K562 (cell line): ENCODE measurements at regions not wholly inside any gene's neighbourhood (a gene's known extent, or its start where the extent isn't known, plus 50 kb on each side); places are given as distances from the start of the nearest gene placed in this dataset.
"Not testable (repeated sequence)": the region's sequence is repeated elsewhere in the genome, so short reads cannot be mapped to it uniquely, and the experiment has no call there.

Source experiments
- ATAC-seq: fragments of 200-7000 bp; cut with Tn5 transposase; 3 replicates; pipeline ENCODE4 v1.9.1; 2020; ENCODE audit warnings: moderate library complexity
- BruUV-seq: library from RNA; stranded (reverse); fragments of 400-500 nt; replicated peaks from 2 replicates; lab custom pipeline; 2021; lab: Mats Ljungman, UMichigan
- CTCF ChIA-PET: fragments of 300-600 bp; formaldehyde crosslinking; extraction: SDS; loops from one replicate; lab custom pipeline; 2021; ENCODE audit warnings: low intra/inter-chr PET ratio; lab: Yijun Ruan, JAX
- POLR2A ChIA-PET: fragments of 300-600, 350-650 bp; sonication (Branson Sonifier 250); formaldehyde crosslinking; extraction: SDS; loops from one replicate; lab custom pipeline; 2021; ENCODE audit warnings: antibody characterized with exemption, inconsistent platforms; lab: Yijun Ruan, JAX
- DNase-seq, 4 experiments: peaks; one replicate each; pipeline versions ENCODE4 v3.0.0 to v3.0.0-alpha.2; 2011 to 2018; ENCODE audit warnings: low spot score in 3 of 4, mixed read lengths in 3 of 4; ENCODE audit errors: extremely low read depth in 1 of 4
- FAIRE-seq: peaks from 2 replicates; lab custom pipeline; 2011; peaks lifted over from hg19 to GRCh38; lab: Jason Lieb, UNC
- H2AFZ ChIP-seq: 2 replicates; pipeline ENCODE4 v1.6.0; 2011; ENCODE audit warnings: low read depth, low read length, control low read depth, inconsistent platforms
- H3K27ac ChIP-seq: fragments of 200-600 bp; 3 replicates; pipeline ENCODE4 v1.8.0; 2011; ENCODE audit warnings: low read depth, mild to moderate bottlenecking, control low read depth, inconsistent platforms, low read length, moderate library complexity, mixed read lengths; ENCODE audit errors: extremely low read depth
- H3K27me3 ChIP-seq, 2 experiments: fragments of 300-600 bp in 1 of 2; 2 replicates in 1 of 2; 3 replicates in 1 of 2; pipeline versions ENCODE4 v1.6.0 to v1.8.0; 2011; ENCODE audit warnings: inconsistent platforms in 2 of 2, low read length in 2 of 2, mild to moderate bottlenecking in 1 of 2, mixed read lengths in 1 of 2, moderate library complexity in 1 of 2; ENCODE audit not compliant: control insufficient read depth in 2 of 2, insufficient read depth in 2 of 2
- H3K36me3 ChIP-seq: fragments of 300-600 bp; 3 replicates; pipeline ENCODE4 v1.8.0; 2011; ENCODE audit warnings: mild to moderate bottlenecking, low read length, inconsistent platforms; ENCODE audit not compliant: control insufficient read depth, insufficient read depth
- H3K4me1 ChIP-seq, 2 experiments: fragments of 200-600 bp in 1 of 2; replicated peaks in 1 of 2; 2 replicates in 1 of 2; 3 replicates in 1 of 2; pipeline versions ENCODE4 v1.5.1 to v1.8.0; 2011; ENCODE audit warnings: inconsistent platforms in 2 of 2, low read length in 2 of 2, mild to moderate bottlenecking in 1 of 2, mixed read lengths in 1 of 2, moderate library complexity in 1 of 2; ENCODE audit not compliant: control insufficient read depth in 2 of 2, insufficient read depth in 2 of 2
- H3K4me2 ChIP-seq: 2 replicates; pipeline ENCODE4 v1.6.1; 2011; ENCODE audit warnings: low read length, control low read depth, inconsistent platforms, mixed read lengths; ENCODE audit not compliant: insufficient read depth
- H3K4me3 ChIP-seq: fragments of 200-600 bp; sonication (generic), shearing (Covaris generic); 2 replicates; pipeline ENCODE4 v1.5.1; 2016; ENCODE audit warnings: control low read depth, inconsistent platforms
- H3K79me2 ChIP-seq: fragments of 200-600 bp; 3 replicates; pipeline ENCODE4 v1.8.0; 2011; ENCODE audit warnings: low read length, inconsistent platforms; ENCODE audit not compliant: control insufficient read depth, insufficient read depth
- H3K9ac ChIP-seq, 2 experiments: 2 replicates each; pipeline versions ENCODE4 v1.6.0 to v1.6.1; 2011; ENCODE audit warnings: low read depth in 2 of 2, low read length in 2 of 2, control low read depth in 1 of 2, inconsistent platforms in 1 of 2, mild to moderate bottlenecking in 1 of 2, mixed read lengths in 1 of 2; ENCODE audit not compliant: insufficient read depth in 1 of 2
- H3K9me1 ChIP-seq: one replicate; pipeline ENCODE4 v1.6.0; 2011; ENCODE audit warnings: inconsistent platforms, mild to moderate bottlenecking, low read length, moderate library complexity; ENCODE audit not compliant: control insufficient read depth, insufficient read depth
- H3K9me3 ChIP-seq: replicated peaks from 2 replicates; pipeline ENCODE4 v1.5.1; 2011; ENCODE audit warnings: low read depth, low read length, inconsistent platforms; ENCODE audit not compliant: control insufficient read depth, insufficient read depth
- H4K20me1 ChIP-seq: replicated peaks from 2 replicates; pipeline ENCODE4 v1.6.1; 2011; ENCODE audit warnings: low read length, inconsistent platforms, mixed read lengths; ENCODE audit not compliant: control insufficient read depth, insufficient read depth
- BRD4 ChIP-seq: fragments of 200-600 bp; sonication (generic); IDR thresholded peaks from 2 replicates; pipeline ENCODE4 v1.6.1; 2017; ENCODE audit warnings: inconsistent platforms
- ETV1 ChIP-seq: fragments of 450-650 bp; conservative IDR thresholded peaks from 2 replicates; pipeline ENCODE4 v1.6.1; 2016; ENCODE audit warnings: missing genetic modification characterization, control low read depth, low read depth, missing compliant biosample characterization
- NRF1 ChIP-seq, 2 experiments: fragments of 450-650 bp; IDR thresholded peaks in 1 of 2; conservative IDR thresholded peaks in 1 of 2; 2 replicates each; pipeline ENCODE4 v1.6.1; 2014; ENCODE audit warnings: mild to moderate bottlenecking in 2 of 2
- WHSC1 ChIP-seq: IDR thresholded peaks from one replicate; pipeline ENCODE4 v1.6.1; 2012; ENCODE audit warnings: low read length, control low read depth, inconsistent platforms
- WGBS: fragments of 100-300 bp; shearing (Covaris generic); methylation state at CpG from one replicate; pipeline ENCODE4 v1.1.6; 2016; ENCODE audit warnings: low coverage, mixed read lengths; ENCODE audit not compliant: insufficient coverage; ENCODE audit errors: missing lambda C conversion rate; 5-methylcytosine and 5-hydroxymethylcytosine counted together
- in situ Hi-C: fragments of 300-500 bp; cut with MboI; formaldehyde crosslinking; loops from 4 replicates; pipeline ENCODE4 v1.15.0; 2018; ENCODE audit warnings: inconsistent platforms, mixed read lengths
- intact Hi-C: fragments of 100-400 bp; cut with micrococcal nuclease; formaldehyde crosslinking; loops from 2 replicates; pipeline ENCODE4 v1.14.2; 2022
- TF ChIP-seq, protein P1 (sequence below): fragments of 250-450 bp; sonication (Bioruptor Pico); IDR thresholded peaks from 2 replicates; pipeline ENCODE4 v1.5.0; 2020; ENCODE audit warnings: mild to moderate bottlenecking, borderline replicate concordance
- TF ChIP-seq, protein P2 (sequence below): fragments of 250-450 bp; sonication (Bioruptor Pico); IDR thresholded peaks from 2 replicates; pipeline ENCODE4 v1.4.0; 2020; ENCODE audit warnings: mild to moderate bottlenecking, moderate library complexity
- TF ChIP-seq, protein P3 (sequence below): sonication (generic); formaldehyde crosslinking; IDR thresholded peaks from 2 replicates; pipeline ENCODE4 v1.8.0; 2022; ENCODE audit warnings: mild to moderate bottlenecking, low read depth, missing genetic modification reagents

DNA sequence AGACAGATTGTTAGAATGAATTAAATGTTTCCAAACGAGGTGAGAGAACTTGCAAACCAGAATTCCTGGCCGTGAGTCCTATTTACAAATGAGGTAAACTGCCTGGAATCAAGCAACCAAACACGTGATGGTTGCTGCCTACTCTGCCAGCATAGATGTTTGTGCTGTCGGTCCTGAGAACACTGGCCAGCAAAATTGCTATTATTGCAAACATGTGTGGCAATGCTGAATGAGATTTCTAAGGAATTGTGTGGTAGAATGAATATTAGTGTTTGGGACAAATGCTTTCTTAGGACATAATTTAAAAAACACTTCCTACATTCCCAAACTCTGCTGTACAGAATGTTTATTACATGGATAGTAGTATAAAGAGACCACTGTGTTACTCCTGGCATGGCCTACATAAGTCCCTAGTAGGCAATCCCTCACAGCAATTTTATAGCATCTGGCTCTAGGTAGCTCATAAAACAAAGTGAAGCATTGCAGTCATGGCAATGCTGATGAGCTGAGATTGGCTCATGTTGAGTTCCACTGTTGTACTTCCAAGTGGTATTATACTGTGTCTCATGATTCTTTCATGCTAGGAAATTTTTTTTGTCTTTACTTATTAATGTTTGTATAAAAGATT, 605.2 kb upstream of the EPHA5 start (continued):
- TF ChIP-seq, protein P1, sequence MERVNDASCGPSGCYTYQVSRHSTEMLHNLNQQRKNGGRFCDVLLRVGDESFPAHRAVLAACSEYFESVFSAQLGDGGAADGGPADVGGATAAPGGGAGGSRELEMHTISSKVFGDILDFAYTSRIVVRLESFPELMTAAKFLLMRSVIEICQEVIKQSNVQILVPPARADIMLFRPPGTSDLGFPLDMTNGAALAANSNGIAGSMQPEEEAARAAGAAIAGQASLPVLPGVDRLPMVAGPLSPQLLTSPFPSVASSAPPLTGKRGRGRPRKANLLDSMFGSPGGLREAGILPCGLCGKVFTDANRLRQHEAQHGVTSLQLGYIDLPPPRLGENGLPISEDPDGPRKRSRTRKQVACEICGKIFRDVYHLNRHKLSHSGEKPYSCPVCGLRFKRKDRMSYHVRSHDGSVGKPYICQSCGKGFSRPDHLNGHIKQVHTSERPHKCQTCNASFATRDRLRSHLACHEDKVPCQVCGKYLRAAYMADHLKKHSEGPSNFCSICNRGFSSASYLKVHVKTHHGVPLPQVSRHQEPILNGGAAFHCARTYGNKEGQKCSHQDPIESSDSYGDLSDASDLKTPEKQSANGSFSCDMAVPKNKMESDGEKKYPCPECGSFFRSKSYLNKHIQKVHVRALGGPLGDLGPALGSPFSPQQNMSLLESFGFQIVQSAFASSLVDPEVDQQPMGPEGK (CRISPR knock-in tag): no peak

DNA sequence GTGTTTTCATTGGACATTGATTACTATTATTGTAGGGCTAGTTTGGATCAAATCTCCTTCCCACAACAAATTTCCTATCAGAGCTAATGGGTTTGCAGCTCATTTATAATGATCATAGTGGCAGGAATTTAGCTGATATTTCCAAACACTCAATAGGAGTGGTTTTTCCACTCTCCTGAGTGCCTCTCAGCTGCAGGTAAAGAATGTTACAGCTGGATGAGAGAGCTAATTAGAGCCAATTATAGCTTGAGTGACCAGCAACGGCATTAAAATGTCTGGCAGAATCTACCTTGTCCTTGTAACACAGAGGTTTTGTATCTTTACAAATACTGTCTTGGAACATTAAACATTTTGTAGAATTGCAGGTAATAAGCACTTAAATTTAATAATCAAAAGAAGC, 602.8 kb upstream of the EPHA5 start:
- intact Hi-C loops: no loop called here
- H3K9ac ChIP-seq: no peak overlapping the region
- H2AFZ ChIP-seq: no peak overlapping the region
- no peaks in the 10 kb centered on the region for H3K4me1 ChIP-seq
- no peaks in the 10 kb centered on the region for H3K9me3 ChIP-seq
- no peak for FAIRE-seq
- no peak overlapping the region for H3K4me2 ChIP-seq
- H4K20me1 ChIP-seq: no peaks in the 10 kb centered on the region
- DNase-seq: no peak
- no peaks in the 10 kb centered on the region for H3K36me3 ChIP-seq
- whole genome bisulfite sequencing: 0% methylated on average over 1 of the region's 1 CpG
- H3K4me3 ChIP-seq: no peak overlapping the region
- H3K27me3 ChIP-seq: no peaks in the 10 kb centered on the region
- ATAC-seq: no peak
- in situ Hi-C loops: no loop called here
- no peaks in the 10 kb centered on the region for H3K79me2 ChIP-seq
- BruUV-seq: no TSS peak
- TF ChIP-seq, protein P2, sequence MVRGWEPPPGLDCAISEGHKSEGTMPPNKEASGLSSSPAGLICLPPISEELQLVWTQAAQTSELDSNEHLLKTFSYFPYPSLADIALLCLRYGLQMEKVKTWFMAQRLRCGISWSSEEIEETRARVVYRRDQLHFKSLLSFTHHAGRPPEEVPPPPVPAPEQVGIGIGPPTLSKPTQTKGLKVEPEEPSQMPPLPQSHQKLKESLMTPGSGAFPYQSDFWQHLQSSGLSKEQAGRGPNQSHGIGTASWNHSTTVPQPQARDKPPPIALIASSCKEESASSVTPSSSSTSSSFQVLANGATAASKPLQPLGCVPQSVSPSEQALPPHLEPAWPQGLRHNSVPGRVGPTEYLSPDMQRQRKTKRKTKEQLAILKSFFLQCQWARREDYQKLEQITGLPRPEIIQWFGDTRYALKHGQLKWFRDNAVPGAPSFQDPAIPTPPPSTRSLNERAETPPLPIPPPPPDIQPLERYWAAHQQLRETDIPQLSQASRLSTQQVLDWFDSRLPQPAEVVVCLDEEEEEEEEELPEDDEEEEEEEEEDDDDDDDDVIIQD (CRISPR knock-in tag): no peak
- TF ChIP-seq WHSC1 (no peak), NRF1 (conservative IDR thresholded peaks at IDR 0.05 in 1 of 2, IDR thresholded peaks at IDR 0.05 in 1 of 2) (no peak), ETV1 (no peak), BRD4 (no peak)
- TF ChIP-seq, protein P3, sequence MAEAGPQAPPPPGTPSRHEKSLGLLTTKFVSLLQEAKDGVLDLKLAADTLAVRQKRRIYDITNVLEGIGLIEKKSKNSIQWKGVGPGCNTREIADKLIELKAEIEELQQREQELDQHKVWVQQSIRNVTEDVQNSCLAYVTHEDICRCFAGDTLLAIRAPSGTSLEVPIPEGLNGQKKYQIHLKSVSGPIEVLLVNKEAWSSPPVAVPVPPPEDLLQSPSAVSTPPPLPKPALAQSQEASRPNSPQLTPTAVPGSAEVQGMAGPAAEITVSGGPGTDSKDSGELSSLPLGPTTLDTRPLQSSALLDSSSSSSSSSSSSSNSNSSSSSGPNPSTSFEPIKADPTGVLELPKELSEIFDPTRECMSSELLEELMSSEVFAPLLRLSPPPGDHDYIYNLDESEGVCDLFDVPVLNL (CRISPR knock-in tag): no peak
- H3K27ac ChIP-seq: no peak overlapping the region
- POLR2A ChIA-PET: no interaction called here
- CTCF ChIA-PET: no interaction called here
- no peaks in the 10 kb centered on the region for H3K9me1 ChIP-seq

DNA sequence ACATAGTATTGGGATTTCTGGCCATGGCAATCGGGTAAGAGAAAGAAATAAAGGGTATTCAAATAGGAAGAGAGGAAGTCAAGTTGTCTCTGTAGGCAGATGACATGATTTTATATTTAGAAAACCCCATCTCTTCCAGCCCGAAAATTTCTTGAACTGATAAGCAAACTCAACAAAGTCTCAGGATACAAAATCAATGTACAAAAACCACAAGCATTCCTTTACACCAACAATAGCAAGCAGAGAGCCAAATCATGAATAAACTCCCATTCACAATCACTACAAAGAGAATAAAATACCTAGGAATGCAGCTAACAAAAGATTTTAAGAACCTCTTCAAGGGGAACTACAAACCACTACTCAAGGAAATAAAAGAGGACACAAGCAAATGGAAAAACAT, 600.1 kb upstream of the EPHA5 start:
- intact Hi-C loops, H4K20me1 ChIP-seq, H2AFZ ChIP-seq, H3K4me1 ChIP-seq, H3K27ac ChIP-seq, BruUV-seq, H3K36me3 ChIP-seq, ATAC-seq, H3K9ac ChIP-seq, H3K79me2 ChIP-seq, H3K27me3 ChIP-seq, H3K9me1 ChIP-seq, FAIRE-seq, in situ Hi-C loops, H3K4me3 ChIP-seq, H3K4me2 ChIP-seq, POLR2A ChIA-PET, DNase-seq, CTCF ChIA-PET, H3K9me3 ChIP-seq: not testable (repeated sequence)
- 0% methylated on average over 2 of the region's 2 CpGs for WGBS
